Stimulated activated CD8-positive, alpha-beta memory T cell treated with anti-CD3 and anti-CD28 coated beads, Interleukin-7, amount 100 ng/mL, for 24 hours (primary cell): ENCODE measurements at regions not wholly inside any gene's neighbourhood (a gene's known extent, or its start where the extent isn't known, plus 50 kb on each side); places are given as distances from the start of the nearest gene placed in this dataset.

Experiments
- DNase-seq: peaks from one replicate; pipeline ENCODE4 v3.0.0-alpha.2; 2020; ENCODE audit warnings: low read depth

DNA sequence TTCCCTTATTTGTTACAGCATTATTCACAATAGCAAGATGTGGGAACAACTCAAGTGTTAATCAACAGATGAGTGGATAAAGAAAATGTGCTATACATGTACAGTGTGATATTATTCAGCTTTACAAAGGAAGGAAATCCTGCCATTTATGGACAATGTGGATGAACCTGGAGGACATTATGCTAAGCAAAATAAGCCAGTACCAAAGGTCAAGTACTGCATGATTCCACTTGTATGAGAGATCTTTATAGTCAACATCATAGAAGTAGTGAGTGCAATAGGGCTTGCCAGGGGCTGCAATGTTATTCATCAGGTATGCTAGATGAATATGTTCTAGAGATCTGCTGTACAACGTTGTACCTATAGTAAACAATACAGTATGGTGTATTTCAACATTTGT lies 138.5 kb upstream of the AGR3 start:
- no peak for DNase-seq

DNA sequence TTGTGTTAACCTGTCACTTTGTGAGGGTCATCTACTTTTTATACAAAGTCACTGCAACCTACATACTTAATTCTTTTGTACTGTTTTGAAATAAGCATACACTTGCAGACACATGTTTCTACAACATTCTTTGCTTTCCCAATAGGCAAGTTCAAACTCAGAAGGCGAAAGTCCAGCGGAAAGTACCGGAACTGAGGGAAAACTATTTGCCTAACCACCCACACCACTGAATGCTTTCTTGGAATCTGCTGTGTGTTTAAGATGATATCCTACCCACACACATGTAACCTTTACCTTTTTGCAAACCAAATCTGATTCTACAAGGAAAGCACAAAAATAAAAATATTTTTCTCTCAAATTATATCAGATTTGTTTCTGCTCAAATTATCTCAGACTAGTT lies 139.4 kb upstream of the AGR3 start:
- DNase-seq, result no peak

GRCh38 chr7:17022920-17023319 lies 141.1 kb upstream of the AGR3 start:
- no peak for DNase-seq

DNA sequence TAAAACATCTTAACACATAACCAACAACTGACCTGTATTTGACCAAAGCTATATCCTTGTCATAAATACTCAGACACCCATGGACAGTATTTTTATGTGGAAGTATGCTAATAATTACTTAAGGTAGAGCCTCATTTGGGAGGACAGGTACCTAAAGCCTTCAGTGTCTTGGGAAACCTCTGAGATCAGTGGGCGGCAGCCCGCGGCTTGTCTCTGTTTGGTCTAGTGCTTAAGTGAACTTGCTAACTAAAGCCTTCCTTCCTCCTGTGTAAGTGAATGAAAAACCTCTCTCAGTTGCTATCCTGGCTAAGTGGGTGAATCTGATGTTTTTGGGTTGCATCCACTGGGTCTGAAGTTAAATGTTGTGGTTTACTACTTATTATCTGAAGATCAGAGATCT lies 144.5 kb upstream of the AGR3 start:
- DNase-seq, result no peak

DNA sequence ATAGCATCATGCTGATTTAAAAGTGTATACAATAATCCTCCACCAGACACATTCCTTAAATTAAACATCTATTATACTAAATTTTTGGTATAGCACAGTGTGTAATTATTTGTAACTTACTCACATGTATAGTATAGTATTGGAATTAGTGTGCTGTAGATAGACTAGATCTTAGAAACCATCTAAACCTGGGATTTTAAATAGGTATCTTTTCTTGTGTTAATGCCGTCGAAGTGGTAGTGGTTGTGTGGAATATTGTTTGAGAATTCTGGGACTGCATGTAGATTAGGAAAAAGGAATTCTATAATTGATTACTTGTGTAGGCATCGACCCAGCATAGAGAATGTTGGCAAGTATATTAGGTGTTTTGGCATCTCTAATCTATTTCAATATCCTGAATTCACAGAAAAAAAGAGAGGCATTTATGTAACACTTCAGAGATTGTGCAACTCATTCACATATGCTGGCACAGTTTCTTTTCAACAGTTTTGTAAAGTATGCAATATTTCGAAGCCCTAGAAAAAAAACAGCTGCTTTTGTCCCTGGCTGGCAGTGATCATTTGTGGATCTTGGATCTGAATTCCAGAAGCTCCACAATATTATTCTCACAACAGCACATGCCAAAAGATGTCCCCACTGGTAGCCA lies 145.5 kb upstream of the AGR3 start:
- no peak for DNase-seq

- DNase-seq, result no peak
Measured at GRCh38 chr7:17027789-17028152, 146.0 kb upstream of the AGR3 start.

DNA sequence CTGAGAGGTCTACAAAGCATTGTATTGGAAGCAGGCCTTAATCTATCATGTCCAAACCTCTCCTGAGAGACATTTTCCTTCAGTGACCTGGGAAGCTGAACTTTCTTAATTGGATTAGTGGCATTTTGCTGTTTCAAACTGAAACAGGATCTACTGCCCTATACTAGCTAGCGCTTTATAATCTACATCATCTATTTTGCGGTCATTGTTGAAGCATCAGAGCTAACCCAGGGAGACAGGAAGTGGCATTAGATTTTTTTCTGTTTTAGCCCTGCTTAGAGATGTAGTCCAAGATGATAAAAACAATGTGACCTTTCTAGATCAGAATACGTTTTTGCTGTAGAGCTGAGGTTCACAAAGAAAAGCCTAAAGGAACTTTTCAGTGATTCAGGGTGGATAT lies 147.4 kb upstream of the AGR3 start:
- no peak for DNase-seq

- no peak for DNase-seq
Measured at GRCh38 chr7:17030559-17030958, 148.8 kb upstream of the AGR3 start.

DNA sequence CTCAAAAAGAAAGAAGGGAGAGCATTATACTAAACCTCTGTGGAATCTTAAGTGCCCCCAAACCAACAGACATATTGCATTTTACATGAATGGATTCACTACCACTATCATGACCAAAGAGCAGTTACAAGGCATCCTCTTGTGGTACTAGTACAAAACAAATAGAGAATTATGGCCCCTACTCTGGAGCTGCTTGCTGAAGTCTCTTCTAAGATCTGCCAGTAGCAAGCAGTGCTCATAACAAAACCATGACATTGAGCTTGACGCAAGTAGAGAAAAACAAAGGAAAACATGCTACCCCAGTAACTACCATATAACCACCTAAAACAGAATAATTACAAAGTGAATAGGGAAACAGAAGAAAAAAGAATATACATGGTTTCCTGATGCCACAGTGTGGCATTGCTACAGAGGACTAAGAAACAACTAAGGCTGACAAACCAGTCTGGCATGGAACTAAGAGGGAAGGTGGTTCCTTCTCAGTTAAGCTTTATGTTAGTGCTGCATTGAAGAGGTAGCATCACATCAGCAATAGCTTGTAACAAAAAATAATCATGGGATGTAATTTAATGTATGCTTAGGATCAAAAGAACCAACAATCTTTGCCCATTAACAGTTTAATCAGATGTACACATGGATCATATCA lies 150.2 kb upstream of the AGR3 start:
- DNase-seq, result no peak

GRCh38 chr7:17033245-17033644 lies 151.5 kb upstream of the AGR3 start:
- no peak for DNase-seq

- no peak for DNase-seq
Measured at GRCh38 chr7:17036584-17036983, 154.8 kb upstream of the AGR3 start.

GRCh38 chr7:17037356-17037755 lies 155.6 kb upstream of the AGR3 start:
- DNase-seq, result no peak

- DNase-seq, result no peak
Measured at GRCh38 chr7:17038160-17038782, 156.5 kb upstream of the AGR3 start.

- no peak for DNase-seq
Measured at GRCh38 chr7:17038783-17039170, 157.0 kb upstream of the AGR3 start.

- no peak for DNase-seq
Measured at GRCh38 chr7:17039372-17039771, 157.6 kb upstream of the AGR3 start.

DNA sequence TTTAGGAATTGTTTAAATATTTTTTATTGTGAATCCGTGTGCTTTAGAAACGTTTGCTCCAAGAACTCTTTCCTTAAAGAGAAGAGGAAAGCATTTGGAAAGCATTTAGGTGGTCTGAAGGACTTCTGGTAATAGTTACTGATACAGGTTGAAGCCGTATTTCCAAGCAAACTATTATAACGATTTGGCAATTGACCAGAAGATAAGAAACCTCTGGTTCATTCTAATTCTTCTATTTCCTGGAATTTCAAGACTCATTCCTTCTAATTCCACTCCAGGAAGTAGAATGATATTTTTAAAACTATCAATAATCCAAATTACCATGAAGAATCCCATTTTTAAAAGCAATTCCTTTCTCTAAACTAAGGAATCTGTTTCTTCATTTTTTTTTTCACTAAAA lies 158.9 kb upstream of the AGR3 start:
- no peak for DNase-seq

DNA sequence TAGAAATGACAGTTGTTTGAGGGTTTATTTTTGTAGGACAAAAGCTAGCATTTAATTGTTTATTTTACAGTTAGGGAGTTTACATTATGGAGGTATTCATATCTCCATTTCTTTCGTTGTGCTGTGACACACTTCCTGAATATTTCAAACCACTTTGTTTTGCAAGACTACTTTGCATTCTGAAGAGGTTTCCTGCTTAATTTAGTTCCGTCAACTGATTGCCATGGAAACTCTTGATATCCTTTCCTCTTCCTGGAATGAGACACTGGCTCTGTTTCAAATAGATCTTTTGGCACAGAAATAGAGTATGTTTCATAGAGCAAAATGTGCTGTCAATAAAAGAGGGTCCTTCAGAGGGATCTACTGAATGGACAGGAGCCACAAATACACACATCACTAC lies 159.5 kb upstream of the AGR3 start:
- DNase-seq, result no peak

GRCh38 chr7:17042211-17042610 lies 160.4 kb upstream of the AGR3 start:
- no peak for DNase-seq

GRCh38 chr7:17043012-17043877 lies 161.5 kb upstream of the AGR3 start:
- DNase-seq, result no peak

DNA sequence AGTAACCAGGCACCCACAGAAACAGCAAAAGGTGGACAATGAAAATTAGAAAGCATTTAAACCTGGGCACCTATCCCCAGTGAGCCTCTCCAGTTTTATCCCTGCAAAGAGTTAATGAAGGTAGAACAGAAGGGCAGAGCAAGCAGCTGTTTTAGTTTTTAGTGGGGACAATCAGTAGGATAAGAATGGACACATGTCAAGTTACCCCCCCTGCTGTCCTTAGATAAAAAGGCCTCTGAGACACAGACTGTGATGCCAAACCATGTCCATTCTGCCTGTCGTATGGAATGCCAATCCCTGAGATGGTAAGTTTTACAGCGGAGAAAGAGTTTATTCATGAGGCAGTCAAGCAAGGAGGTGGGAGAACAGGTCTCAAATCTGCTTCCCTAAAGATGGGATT lies 162.6 kb upstream of the AGR3 start:
- no peak for DNase-seq

DNA sequence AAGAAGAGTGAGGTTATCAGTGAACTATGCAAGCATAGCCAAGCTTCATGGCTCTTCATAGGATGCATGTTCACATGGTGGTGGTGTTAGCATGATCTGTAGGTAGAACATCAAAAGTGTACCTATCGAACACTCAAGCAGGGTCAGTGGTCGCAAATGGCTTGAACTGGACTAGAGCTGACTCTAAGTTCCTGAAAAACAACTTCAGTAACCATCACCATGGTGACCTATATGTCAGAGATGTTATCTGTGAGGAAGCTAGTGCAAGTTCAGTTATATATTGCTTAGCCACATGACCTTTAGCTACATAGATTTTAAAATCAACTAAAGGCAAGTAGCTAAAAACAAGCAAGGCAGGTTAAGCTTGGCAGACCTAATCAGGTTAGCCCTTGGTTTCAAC lies 163.1 kb upstream of the AGR3 start:
- no peak for DNase-seq

DNA sequence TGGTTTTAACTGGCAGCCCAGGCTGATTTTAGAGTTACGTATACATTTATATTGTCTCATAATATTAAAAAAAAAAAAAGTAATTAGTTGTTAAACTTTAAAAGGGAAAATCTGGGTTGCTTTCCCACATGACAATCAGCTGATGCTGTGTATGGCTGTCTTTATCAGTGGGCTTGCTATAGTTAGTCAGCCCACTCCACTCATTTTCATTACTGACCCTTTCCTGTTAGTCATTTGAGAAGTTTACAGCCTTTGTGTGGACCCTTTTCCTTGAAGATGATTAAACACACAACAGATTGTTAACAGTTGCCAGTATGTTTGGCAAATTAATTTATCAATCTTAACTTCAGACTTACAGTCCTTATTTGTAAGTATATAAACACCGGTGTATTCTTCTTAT lies 164.5 kb upstream of the AGR3 start:
- no peak for DNase-seq

GRCh38 chr7:17046666-17047065 lies 164.9 kb upstream of the AGR3 start:
- no peak for DNase-seq
